Ureter (tissue), 1 donor: ENCODE measurements at regions not wholly inside any gene's neighbourhood (a gene's known extent, or its start where the extent isn't known, plus 50 kb on each side); places are given as distances from the start of the nearest gene placed in this dataset.
"Not testable (repeated sequence)": the region's sequence is repeated elsewhere in the genome, so short reads cannot be mapped to it uniquely, and the experiment has no call there.

Source experiments
- DNase-seq: peaks from one replicate; pipeline ENCODE4 v3.0.0-alpha.2; 2020; ENCODE audit warnings: low spot score
- donor health status: DM: yes; HTN: yes; CAD: no.

- no peak for DNase-seq
Observed at GRCh38 chr5:99019812-99020697, 91.2 kb upstream of the CHD1 start.

GRCh38 chr5:99019254-99019653, 90.4 kb upstream of the CHD1 start:
- DNase-seq = no peak

GRCh38 chr5:99010294-99010693, 81.5 kb upstream of the CHD1 start:
- no peak for DNase-seq

GRCh38 chr5:99008009-99008408, 79.2 kb upstream of the CHD1 start:
- not testable (repeated sequence) for DNase-seq

GRCh38 chr5:99005506-99005905, 76.7 kb upstream of the CHD1 start:
- DNase-seq = no peak

GRCh38 chr5:99004960-99005359, 76.2 kb upstream of the CHD1 start:
- DNase-seq = no peak

- no peak for DNase-seq
Observed at GRCh38 chr5:99000876-99001275, 72.1 kb upstream of the CHD1 start.

- no peak for DNase-seq
Observed at GRCh38 chr5:99000221-99000620, 71.4 kb upstream of the CHD1 start.

GRCh38 chr5:98999631-99000030, 70.8 kb upstream of the CHD1 start:
- DNase-seq = no peak

- no peak for DNase-seq
Observed at GRCh38 chr5:98997000-98997399, 68.2 kb upstream of the CHD1 start.

- DNase-seq = no peak
Observed at GRCh38 chr5:98994611-98995010, 65.8 kb upstream of the CHD1 start.

GRCh38 chr5:98993512-98993911, 64.7 kb upstream of the CHD1 start:
- DNase-seq = no peak

- DNase-seq = no peak
Observed at GRCh38 chr5:98992552-98992951, 63.7 kb upstream of the CHD1 start.

- DNase-seq = no peak
Observed at GRCh38 chr5:98989727-98990126, 60.9 kb upstream of the CHD1 start.

- DNase-seq = no peak
Observed at GRCh38 chr5:98986587-98986986, 57.8 kb upstream of the CHD1 start.

- DNase-seq = no peak
Observed at GRCh38 chr5:98982880-98983279, 54.1 kb upstream of the CHD1 start.
